HG03432 (cell line): ENCODE measurements at regions not wholly inside any gene's neighbourhood (a gene's known extent, or its start where the extent isn't known, plus 50 kb on each side); places are given as distances from the start of the nearest gene placed in this dataset.
"Not testable (repeated sequence)": the region's sequence is repeated elsewhere in the genome, so short reads cannot be mapped to it uniquely, and the experiment has no call there.

Experiments
- ATAC-seq: cut with Tn5 transposase; IDR thresholded peaks from one replicate; pipeline ENCODE4 v1.9.1; 2021; ENCODE audit warnings: mild to moderate bottlenecking, moderate library complexity; ENCODE audit not compliant: unreplicated experiment

DNA sequence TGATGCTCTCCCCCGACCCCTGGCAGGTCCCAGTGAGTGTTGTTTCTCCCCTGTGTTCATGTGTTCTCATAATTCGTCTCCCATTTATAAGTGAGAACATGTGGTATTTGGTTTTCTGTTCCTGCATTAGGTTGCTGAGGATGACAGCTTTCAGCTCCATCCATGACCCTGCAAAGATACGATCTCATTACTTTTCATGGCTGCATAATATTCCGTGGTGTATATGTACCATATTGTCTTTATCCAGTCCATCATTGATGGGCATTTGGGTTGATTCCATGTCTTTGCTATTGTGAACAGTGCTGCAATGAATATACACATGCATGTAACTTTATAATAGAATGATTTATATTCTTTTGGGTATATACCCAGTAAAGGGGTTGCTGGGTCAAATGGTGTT lies 321.5 kb downstream of the EMP1 start:
- ATAC-seq = not testable (repeated sequence)

DNA sequence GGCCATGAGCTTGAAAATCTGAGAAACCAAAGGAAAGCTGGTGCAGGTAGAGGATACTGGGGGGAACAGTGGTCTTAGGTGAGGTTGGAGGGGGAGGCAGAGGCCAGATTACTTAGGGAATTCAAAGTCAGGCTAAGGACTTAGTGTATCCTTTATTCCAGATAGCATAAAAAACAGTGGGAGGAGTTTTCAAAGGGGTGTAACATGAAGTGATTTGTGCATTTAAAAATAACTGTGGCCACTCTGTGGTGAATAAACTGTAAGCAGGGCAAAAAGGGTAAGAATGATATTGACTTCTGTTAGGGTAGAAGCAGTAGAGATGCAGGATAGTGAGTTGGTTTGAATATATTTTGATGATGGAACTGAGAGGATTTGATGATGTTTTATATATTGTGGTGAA lies 313.2 kb downstream of the EMP1 start:
- no peak for ATAC-seq

DNA sequence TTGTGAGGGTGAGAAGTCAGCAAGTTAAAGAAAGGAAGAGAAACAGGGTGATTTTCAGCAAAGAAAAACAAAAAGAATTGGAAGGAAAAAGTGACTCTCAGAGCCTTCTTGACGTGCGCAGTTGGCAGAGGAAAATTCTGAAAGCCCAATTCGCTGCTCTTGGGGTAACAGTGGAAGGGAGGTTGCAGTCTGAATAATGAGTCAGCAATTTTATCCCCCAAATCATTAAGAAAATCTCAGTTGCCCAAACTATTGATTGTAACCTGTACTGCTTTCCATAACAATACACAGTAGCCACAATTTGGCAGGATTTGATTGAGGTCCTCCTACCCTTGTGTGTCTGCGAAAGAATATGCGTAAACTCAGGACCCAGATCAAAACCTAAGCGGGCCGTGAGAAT lies 309.1 kb downstream of the EMP1 start:
- no peak for ATAC-seq

DNA sequence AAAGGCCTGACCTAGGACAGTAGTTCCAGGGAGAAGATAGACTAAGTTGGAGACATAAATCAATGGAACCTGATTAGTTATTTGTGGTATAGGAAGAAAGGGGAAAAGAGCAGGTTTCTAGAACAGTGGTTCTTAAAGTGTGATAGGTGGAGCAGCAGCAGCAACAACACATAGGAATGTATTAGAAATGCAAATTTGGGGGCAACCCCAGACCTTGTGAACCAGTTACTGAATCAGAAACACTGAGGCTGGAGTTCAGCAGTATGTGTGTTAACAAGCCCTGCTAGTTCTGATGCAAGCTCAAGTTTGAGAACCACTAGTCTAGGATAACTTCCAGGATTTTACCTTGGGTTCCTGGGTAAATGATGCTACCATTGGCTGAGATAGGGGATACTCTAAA lies 308.7 kb downstream of the EMP1 start:
- no peak for ATAC-seq

DNA sequence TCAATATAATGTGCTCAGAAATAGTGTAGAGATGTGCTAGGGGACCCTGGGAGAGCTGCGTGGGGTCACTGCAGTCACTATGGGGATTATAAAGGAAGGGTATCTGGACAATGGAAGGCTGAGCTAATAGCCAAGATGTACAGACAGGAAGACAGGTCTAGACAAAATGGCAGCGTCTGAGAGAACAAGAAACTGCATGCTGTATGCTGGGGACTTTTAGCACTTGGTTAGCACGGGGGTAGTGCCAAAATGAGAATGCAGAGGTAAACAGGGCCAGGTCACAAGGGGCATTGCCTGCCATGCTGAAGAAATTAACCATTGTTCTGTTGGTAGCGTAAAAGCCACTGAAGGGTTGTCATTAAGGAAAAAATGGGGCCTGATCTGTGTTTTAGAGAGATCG lies 308.2 kb downstream of the EMP1 start:
- ATAC-seq = no peak

DNA sequence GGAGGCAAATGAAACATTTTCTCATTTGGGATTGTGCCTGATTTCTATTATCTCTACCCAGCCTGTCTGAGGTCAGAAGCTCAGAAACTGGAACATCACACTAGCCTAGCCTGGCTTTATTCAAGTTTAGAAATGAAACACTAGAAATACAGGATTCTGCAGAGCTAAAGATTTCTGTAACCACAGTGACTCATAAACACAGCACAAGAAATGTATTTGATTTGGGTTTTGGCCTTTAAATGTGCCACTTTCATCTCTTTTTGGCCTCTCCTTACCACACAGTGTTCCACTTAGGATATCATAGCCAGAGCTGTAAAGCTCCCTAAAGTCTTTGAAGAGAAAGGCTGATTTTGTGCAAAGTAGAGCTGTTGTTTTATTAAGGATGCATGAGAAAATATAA lies 307.5 kb downstream of the EMP1 start:
- no peak for ATAC-seq

DNA sequence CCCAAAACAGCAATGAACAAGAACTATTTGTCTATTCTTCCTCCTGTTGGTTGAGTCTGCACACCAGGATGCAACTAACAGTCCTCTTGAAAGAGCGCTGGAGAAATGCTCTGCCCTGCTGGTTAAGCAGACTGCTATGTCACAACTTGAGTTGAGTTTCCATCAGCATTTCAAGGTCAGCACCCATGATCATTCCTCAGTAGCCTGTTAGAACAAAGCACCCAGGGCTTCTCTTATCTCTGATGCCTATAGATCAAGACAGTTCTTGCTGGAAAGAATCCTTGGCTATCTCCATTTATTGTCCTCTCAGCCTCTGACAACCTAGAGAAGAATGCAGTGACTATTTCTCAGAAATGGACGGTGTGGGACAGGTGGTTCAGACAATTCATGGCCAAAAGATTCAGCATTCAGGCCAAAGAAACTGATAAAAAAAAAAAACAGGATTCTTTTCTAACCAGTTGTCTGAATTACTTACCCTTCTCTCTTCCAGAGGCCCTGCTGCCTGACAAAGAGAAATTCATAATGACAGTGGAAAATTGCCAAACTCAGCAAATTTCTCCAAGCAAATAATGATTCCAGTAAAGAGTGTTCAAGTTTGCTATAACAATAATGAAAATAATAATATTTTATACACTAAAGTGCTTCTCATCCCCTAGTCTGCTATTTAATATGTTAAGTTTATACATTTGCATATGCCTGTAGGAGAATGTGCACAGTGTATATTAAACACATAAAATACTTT lies 306.7 kb downstream of the EMP1 start:
- no peak for ATAC-seq

DNA sequence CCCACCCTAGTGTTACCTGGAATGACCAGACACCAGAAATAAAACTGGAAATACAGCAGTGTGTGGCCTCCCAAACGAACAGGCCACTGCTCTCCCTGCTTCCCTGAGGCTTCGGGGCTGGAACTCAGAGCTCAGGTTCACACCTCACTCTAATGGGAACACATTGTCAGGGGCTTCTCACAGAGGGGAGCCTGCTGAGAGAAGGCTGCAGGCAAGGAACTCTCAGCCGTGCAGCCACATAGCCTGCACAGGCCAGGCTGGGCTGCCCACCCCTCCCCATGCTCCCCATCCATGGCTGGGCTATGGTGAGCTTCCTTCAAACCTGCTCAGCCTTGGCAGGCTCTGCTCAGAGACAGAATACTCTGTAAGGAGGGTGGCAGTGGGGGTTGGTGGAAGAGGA lies 302.5 kb downstream of the EMP1 start:
- ATAC-seq = no peak

DNA sequence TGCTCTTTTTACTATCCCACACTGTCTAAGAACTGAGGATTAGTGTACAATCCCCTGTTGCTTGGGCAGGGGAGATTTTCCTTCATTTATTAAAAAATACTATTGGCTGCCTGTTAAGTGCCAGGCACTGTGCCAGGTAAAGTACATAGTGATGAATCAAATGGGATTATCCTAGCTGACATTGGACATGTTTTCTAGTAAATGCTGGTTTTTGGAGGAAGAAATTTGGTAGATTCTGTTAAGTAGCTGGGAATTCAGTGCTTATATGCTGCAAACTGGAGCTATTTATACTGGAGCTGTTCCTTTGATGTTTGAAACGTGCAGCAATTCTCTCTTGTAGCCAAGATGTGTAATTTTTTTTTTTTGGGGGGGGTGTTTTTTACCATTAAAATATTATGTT lies 299.6 kb downstream of the EMP1 start:
- ATAC-seq = no peak

DNA sequence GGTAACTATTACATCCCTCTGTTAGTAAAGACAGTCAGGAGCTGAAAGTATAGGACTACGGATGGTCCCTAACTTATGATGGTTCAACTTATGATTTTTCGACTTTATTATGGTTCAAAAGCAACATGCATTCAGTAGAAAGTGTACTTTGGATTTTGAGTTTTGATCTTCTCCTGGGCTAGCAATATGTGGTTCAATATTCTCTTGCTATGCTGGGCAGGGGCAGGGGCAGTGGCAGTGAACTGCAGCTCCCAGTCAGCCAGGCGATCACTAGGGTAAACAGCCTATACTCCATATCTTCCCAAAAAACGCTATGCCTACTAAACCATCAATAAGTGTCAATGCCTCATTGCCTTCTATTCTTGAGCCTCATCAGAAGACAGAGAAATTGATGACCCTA lies 292.7 kb downstream of the EMP1 start:
- no peak for ATAC-seq

DNA sequence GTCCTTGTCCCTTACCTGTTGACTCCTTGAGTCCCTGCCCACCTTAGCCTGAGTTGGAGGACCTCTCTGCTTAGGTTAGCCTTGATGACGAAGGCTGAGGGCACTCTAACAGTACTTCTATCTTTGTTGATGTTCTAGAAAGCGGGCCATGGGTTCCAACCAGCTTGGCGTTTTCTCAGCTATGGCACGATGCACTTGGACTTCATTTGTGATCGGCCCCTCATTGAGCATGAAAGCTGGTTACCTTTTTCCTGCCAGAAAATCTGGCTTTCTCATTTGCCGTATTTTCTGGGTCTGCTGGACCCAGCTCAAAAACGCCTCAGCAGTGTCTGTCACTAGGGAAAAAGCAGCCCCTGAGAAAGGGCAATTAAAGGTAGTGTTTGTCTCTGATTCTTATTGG lies 290.8 kb downstream of the EMP1 start:
- no peak for ATAC-seq

DNA sequence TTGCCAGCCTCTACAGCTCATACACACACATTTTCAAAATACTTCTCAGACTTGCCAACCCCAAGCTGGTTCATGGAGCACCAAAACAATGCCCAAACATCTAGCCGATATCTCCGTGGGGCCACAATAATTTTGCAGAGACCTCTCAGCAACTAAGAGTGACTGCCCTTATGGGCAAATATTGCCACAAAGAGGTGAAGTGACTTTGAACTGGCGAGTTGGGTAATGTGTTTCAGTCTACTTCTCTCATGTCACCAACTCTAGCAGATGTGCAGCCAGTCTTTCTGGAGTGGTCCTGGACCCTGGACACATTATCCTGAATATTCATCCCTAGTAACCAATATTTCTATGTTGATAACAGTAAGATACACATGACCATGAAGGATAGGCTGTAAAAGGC lies 290.3 kb downstream of the EMP1 start:
- ATAC-seq = no peak

DNA sequence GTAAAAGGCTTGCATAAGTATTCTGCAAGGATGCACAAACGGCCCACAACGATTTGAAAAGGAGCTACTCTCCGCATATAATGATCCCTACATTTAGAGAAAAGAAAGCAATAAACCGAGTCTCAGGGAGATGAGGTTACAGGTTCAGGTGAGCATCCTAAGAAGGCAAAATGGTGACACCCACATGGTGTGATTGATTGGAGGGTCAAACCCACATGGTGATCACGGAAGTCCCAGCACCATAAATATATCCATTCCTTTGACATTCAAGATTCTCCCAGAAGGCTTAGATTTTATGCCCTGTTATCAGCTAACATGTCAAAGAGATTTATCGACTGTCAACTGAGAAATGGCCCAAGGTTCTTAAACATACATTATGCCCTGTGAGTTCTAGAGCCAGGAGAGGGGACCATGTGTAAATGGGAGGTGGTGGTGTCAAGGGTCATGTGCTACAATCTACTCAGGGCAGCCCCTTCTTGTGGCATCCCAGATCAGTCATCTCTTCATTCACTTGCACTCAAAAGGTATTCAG lies 282.2 kb downstream of the EMP1 start:
- ATAC-seq = no peak

DNA sequence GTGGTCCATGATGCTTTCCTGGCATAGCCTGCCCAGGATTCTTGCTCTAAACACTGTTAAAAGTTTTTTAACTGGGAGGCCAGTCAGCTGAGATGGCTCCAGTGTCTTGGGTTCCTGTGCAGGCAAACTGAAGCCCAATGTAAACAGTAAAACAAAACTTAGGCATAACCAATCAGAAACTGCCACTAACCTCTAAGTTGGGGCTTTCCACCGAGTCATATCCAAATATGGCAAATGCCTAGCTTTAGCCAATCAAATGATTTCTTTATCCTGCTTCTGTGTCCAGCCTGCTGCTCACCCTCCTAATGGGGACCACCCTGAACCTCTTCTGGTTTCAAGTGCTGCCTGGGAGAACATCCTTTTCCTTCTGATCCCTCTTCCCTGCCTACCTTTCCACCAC lies 277.9 kb downstream of the EMP1 start:
- ATAC-seq = no peak

DNA sequence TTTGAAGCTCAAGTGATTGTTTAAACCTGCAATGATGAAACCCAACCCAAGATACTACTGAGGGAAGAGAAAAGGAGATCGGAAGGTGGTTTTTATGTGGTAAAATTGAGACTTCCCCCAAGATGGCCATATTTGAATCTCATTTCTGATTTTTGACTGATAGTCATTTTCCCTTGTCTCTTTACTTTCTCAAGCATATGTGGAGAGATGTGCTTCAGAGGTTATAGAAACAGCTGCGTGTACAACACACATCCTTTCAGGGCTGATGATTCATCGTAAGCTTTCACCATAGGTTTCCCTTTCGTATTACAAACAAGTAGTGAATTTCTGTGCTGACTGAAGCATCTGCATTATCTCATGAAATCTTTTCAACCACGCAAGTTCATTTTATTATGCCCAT lies 276.2 kb downstream of the EMP1 start:
- peak; percentile 99 for ATAC-seq

DNA sequence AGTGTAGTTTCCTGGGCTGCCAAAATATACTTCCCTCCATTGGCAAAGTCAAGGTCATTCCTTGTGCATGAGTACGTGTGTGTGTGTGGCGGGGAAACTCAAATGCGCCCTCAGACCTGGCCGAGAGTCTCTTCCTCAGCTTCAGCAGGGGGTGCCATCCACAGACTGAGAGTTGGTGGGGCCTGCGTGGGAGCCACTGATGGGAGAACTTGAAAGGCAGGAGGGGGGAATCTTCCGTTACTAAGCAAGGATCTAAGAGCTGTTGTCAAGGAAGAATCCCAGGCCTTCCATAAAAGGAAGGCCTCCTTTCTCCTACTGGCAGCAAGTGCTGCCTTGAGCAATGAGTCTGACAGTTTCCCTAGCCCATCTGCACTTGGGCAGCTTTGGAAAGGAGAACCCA lies 274.9 kb downstream of the EMP1 start:
- ATAC-seq = no peak

DNA sequence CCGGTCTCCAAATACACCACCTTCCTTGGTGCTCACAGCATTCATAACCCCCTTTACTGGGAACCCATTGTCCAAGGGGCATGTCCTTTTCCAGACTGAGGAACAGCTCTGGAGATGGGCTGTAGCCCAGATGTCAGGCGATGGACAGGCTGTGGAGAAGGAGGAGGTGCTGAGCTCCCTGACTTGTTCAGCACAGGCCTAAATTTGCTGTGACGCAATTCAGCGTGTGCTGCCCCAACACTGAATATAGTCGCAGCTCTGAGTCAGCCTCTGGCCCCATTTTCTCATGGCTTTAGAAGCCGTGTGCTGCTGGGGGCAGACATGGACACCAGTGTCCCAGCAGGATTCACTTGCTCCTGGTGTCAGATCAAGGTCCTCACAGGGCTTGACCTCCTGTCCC lies 269.1 kb downstream of the EMP1 start:
- ATAC-seq = no peak

DNA sequence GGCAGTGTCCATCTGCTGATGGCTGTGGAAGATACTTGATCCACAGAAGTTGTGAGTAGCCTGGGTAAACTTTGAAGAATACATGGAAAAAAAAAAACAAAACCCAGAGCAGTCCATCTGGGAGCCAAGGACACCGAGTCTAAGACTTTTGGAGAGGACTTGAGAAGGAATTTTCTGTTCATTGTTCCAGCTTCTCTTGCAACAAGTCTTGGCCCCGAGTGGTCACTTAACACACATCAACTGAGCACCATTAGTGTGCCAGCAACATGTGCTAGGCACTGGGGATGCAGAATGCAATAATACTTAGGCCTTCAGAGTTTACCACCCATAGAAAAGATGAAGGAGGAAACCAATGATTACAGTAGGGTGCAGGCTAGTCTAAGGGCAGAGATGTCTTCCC lies 266.7 kb downstream of the EMP1 start:
- ATAC-seq = no peak

DNA sequence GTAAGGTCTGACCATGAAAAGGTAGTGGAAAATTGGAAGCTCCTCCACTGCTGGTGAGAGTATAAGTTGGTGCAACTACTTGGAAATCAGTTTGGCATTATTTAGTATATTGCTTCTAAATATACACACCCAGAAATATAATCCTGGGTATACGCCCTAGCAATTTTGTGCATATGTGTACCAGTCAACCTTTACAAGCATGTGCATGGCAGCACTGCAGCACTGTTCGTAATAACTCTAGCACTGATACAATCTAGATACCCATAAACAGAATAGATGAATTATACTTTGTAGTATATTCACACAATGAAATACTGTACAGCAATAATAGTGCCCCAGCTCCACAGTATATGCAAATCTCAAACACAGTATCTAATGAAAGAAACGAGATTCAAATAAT lies 265.9 kb downstream of the EMP1 start:
- no peak for ATAC-seq

DNA sequence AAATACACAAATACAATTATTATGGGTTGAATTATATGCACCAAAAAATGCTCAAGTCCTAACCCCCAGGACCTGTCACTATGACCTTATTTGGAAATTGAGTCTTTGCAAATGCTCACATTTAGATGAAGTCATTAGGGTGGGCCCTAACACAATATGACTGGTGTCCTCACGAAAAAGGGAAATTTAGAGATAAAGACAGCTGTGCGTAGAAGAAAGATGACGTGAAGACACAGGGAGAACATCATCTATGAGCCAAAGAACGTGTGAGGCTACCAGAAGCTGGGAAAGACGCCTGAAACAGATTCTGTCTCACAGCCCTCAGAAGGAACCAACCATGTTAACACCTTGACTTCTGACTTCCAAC lies 259.2 kb downstream of the EMP1 start:
- ATAC-seq = no peak

DNA sequence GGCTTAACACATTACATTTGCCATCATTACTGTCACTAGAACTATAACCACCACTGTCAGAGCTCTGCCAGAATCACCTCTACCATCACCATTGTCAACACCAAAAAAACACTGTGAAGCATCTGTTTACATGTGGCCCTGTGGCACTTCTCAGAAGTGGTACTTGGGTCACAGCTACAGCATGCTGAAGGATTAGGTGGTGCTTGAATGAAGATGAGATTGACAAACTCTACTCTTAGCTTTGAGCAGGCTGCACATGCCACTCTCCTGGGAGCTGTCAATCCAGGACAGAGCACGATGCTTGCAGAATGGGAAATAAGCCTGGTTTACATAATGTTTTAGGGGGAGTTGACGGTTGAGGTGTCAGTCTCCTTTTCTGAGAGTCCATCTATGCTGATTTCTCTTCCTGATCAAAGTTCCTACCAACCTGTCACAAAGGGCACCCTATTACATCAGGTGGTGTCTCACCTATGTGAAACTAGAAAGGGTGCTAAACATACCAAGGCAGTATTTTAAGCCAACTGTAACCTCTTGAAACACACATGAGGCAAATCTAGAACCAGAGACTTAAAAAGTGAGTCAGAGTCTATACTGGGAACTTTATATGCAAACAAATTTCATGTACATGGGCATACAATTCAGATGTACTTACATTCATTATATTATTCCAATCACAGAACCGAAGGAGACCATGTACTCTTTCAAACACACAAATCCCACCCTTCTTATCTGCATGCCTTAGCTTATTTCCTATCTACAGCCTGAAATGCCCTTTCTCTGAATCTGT lies 258.7 kb downstream of the EMP1 start:
- ATAC-seq = no peak

DNA sequence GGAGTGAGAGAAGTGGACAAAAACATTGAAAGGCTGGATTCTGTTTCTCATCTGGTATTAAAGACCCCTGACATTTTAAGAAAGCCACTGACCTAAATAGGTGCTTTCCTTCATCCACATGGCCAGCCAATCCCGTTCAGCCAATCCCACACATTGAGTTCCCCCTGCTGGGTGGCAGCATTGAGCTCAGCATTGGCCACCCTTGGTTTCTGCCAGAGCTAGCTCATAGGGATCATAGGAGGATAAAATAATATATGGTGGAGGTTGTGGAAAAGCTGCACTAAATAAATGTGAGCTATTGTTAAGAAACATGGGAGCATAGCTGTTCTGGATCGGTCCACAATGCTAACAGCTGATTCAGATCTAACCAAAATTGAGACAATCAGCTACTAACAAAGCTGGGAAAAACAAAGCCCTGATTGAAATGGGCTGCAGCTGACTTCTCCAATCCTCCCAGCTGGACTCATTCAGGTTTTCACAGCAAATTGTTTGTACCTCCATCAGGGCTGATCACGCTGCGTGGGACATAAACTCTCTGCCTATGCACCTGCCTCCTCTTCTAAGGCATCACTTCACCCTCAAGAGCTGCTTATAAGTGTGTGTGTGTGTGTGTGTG lies 256.5 kb downstream of the EMP1 start:
- no peak for ATAC-seq
